HUDEP-2 (cell line): ENCODE measurements at regions not wholly inside any gene's neighbourhood (a gene's known extent, or its start where the extent isn't known, plus 50 kb on each side); places are given as distances from the start of the nearest gene placed in this dataset.

ENCODE experiments used
- DNase-seq, 76 experiments: peaks; one replicate each; lab custom pipeline; 2025; ENCODE audit not compliant: unreplicated experiment in 76 of 76; lab: John Stamatoyannopoulos, UW

GRCh38 chr16:5450409-5451104, 353.0 kb upstream of the EEF2KMT start:
- DNase-seq, result no peak

- no peak for DNase-seq
These were observed 352.3 kb upstream of the EEF2KMT start for GRCh38 chr16:5449901-5450300.

DNA sequence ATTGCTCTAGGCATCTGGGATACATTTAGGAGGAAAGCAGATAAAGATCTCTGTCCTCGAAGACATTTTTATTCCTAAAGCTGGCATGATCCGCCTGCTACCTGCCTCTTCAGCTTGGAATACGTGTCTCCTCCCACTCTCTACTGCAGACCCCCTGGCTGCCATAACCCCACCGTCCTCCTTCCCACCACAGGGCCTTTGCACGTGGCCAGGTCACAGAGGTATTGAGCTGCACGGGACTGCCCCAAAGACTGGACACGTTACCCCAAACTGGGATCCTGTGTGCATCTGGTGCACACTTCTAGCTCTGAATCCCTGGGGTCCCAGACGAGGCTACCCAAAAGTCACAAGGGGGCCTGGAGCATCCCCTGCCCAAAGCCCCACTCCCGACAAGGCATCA, 351.2 kb upstream of the EEF2KMT start:
- DNase-seq, result no peak

DNA sequence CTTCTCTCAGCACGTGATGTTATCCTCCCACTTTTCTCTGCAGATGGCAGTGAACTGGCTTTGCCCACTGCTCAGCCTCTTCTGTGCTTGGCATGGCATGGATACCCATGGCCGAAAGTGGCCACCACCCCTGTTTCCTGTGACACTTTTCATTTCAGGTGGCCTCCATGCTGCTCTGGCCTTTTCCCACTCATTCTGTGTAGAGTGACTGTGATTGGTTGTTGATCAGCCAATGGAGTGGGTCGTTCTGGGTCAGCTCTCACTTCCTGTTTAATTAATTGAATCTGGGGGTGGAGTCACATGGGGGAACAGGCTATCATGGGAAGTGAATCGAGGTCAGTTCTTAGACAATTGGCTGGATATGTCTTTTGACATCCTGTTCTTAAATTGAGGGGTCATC, 350.1 kb upstream of the EEF2KMT start:
- DNase-seq, result no peak

DNA sequence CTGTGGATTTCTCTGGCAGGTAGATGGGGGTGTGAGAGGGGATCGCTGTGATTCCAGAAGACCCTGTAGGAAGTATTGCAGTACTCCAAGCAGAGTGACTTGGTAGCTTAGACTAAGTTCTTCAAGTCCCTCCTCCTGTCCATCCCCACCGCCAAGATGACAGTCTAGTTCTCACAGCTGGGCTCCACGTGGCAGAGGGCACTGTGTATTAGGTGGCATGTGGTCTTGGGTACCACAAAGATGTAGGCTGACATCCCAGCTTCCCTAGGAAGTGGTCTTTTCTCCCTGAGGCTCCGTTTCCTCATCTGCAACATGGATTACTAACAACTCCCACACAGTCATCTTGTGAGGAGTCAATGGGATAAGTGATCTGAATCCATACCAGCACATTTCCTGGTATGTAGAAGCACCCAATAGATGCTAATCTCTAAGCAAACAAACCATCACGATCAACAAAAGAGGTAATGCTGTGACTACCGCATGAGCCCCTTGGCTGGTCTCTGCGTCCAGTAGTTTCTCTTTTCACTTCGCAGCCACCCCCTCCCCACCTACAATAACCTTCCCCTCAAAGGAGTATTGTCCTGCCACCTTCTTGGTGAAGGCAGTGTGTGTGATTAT, 349.1 kb upstream of the EEF2KMT start:
- DNase-seq, result no peak

DNA sequence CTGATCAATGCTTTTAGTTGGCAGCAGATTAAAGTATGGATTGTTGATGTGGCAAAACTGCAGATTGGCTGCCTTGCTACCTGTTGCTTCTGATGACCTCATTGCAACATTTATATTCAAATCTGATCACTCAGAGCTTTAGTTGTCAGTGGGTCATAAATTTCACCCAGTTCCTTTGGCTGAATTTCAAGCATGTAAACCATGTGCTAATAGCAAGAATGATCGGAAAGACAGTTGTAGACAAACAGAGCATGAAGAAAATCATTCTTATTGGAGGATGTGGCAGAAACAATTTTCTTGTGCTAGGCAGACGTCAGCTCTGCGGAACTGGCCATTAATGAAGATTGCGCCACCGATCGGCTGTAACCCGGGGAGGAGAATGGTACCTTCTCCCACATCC, 346.6 kb upstream of the EEF2KMT start:
- no peak for DNase-seq

- DNase-seq, result no peak
These were observed 345.4 kb upstream of the EEF2KMT start for GRCh38 chr16:5442986-5443385.

GRCh38 chr16:5442054-5442453, 344.5 kb upstream of the EEF2KMT start:
- no peak for DNase-seq

GRCh38 chr16:5438591-5438990, 341.0 kb upstream of the EEF2KMT start:
- DNase-seq, result peak in 1 of 76 experiments; percentile 2

DNA sequence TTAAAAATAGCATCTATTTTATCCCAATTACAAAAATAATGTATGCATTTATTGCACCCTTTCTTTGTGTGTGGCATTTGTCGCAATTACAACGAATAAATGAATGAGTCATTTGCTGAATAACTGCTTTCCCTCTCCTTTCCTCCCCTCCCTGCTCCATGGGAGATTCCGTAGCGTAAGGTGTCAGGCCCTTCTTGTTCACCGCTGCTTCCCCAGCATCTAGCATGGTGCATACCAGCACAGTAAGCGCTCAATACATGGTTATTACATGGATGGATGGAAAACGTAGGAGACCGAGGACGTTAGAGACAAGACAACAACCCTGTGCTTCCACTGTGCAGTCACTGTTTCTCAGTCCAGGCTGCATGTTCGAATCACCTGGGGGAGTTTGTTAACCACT, 336.0 kb upstream of the EEF2KMT start:
- no peak for DNase-seq

GRCh38 chr16:5432166-5432565, 334.6 kb upstream of the EEF2KMT start:
- no peak for DNase-seq

DNA sequence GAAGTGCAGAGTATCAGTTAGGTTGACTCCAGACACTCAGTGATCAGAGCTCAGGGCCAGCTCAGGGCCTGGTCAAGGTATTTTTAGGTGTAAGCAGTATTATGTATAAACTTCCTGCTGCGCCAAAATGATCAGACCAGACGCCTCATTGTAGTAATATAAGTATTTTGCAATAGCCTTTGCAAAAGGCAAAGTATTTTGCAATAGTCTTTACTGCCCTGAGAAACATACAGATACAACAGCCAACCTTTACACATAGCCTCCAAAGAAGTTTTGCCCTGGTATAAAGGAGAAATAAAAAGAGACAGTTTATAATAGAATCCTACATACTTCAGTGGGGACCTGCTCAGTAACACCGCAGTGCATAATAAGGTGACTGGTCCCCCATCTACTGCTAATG, 333.0 kb upstream of the EEF2KMT start:
- no peak for DNase-seq

DNA sequence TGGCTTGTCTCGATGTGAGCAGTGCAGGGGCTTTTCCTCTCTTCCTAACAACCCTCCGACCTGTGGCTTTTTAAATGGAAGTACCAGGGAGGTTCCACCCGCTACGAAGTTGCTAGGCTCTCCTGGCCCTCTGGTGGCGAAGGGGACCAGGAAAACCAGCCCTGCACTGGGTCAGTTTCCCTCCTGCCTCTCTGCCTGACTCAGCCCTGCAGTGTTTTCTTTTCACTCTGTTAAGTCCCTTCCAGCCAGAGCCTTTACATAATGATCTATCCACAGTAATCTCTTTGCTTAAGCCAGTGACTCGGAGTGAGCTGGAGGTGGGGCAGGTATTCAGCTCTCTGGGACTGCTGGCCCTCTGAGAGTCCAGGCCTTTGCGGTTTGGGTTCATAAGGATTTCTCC, 331.3 kb upstream of the EEF2KMT start:
- no peak for DNase-seq

GRCh38 chr16:5427571-5427970, 330.0 kb upstream of the EEF2KMT start:
- DNase-seq, result no peak

- DNase-seq, result no peak
These were observed 325.3 kb upstream of the EEF2KMT start for GRCh38 chr16:5422643-5423496.

DNA sequence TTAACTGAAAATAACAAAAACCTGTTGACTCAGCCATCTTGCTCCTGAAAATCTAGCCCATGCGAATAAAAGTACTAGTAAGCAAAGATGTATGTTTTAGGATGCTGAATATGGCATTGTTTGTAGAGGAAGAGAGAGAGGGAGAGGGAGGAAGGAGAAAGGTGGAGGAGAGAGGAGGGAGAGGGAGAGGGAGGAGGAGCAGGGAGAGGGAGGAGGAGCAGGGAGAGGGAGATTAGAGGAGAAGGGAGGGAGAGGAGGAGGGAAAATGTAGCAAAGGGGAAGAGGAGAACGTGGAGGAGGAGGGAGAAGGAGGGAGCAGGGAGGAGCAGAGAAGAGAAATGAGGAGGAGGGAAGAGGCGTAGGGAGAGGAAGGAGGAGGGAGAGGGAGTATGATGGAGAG, 324.5 kb upstream of the EEF2KMT start:
- DNase-seq, result no peak

DNA sequence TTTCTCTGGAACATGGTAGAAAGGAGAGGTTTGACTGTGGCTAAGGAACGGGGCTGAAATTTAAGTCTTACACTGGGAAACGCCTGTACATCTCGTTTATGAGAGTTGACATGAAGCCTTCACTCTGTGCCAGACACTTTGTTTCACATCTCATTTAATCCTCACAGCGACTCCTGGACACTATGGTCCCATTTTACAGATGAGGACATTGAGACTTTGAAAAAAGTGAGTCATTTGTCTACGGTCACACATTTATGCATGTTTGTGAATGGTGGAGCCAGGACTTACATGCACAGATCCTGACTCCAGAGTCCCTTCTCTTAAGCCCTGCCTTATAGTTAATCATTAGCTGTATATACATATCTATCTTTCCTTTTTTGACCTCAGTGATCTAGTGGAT, 318.4 kb upstream of the EEF2KMT start:
- DNase-seq, result no peak

DNA sequence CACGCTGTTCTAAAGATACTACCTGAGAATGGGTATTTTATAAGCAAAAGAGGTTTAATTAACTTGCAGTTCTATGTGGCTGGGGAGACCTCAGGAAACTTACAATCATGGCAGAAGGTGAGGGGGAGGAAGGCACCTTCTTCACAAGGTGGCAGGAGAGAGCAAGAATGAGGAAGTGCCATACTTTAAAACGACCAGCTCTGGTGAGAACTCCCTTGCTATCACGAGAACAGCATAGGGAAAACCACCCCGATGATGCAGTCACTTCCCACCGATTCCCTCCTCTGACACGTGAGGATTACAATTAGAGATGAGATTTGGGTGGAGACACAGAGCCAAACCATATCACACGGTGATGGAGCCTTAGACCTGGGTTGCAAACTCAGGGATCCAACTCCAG, 317.5 kb upstream of the EEF2KMT start:
- no peak for DNase-seq

- DNase-seq, result no peak
These were observed 315.1 kb upstream of the EEF2KMT start for GRCh38 chr16:5412731-5413130.

- DNase-seq, result no peak
These were observed 300.6 kb upstream of the EEF2KMT start for GRCh38 chr16:5398203-5398602.

DNA sequence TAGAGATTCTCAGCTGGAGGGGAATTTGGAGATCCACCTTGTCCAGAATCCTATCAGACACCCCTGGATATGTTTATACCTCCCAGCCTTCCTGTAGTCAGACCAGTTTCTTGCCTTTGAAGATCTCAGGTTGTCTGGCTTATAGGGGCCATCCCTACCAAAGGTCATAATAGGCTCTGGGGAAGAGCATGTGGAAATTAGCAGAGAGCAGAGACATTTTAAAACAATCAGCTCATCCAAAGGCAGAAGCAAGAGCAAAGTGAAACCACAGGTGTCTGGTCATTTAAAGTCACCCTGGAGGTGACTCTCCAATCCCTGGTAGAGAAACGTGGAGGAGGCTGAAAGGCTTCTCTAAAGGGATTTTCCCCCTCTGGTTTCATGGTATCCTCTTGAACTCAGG, 299.3 kb upstream of the EEF2KMT start:
- no peak for DNase-seq

GRCh38 chr16:5393070-5393469, 295.5 kb upstream of the EEF2KMT start:
- DNase-seq, result no peak
